ENCODE measurements at regions not wholly inside any gene's neighbourhood (a gene's known extent, or its start where the extent isn't known, plus 50 kb on each side); places are given as distances from the start of the nearest gene placed in this dataset.

GRCh38 chr5:145708169-145708568, 127.0 kb downstream of the PRELID2 start:
- DNase-seq: no peak

- DNase-seq: no peak
Observed at GRCh38 chr5:145704724-145705123, 130.4 kb downstream of the PRELID2 start.

- no peak for DNase-seq
Observed at GRCh38 chr5:145703856-145704255, 131.3 kb downstream of the PRELID2 start.

- no peak for DNase-seq
Observed at GRCh38 chr5:145701404-145701803, 133.7 kb downstream of the PRELID2 start.

- DNase-seq: no peak
Observed at GRCh38 chr5:145699846-145700245, 135.3 kb downstream of the PRELID2 start.

GRCh38 chr5:145697251-145697990, 137.7 kb downstream of the PRELID2 start:
- no peak for DNase-seq

- no peak for DNase-seq
Observed at GRCh38 chr5:145689235-145689634, 145.9 kb downstream of the PRELID2 start.

GRCh38 chr5:145687943-145688342, 147.2 kb downstream of the PRELID2 start:
- DNase-seq: no peak

- DNase-seq: no peak
Observed at GRCh38 chr5:145685417-145685816, 149.7 kb downstream of the PRELID2 start.

- DNase-seq: no peak
Observed at GRCh38 chr5:145683431-145683830, 151.7 kb downstream of the PRELID2 start.

- no peak for DNase-seq
Observed at GRCh38 chr5:145682197-145682899, 152.8 kb downstream of the PRELID2 start.

- peak; percentile 85 for DNase-seq
Observed at GRCh38 chr5:145681686-145682085, 153.5 kb downstream of the PRELID2 start.

- DNase-seq: no peak
Observed at GRCh38 chr5:145681216-145681615, 153.9 kb downstream of the PRELID2 start.

GRCh38 chr5:145680767-145681166, 154.4 kb downstream of the PRELID2 start:
- DNase-seq: no peak

- no peak for DNase-seq
Observed at GRCh38 chr5:145680169-145680568, 155.0 kb downstream of the PRELID2 start.

GRCh38 chr5:145678255-145678654, 156.9 kb downstream of the PRELID2 start:
- no peak for DNase-seq

GRCh38 chr5:145673786-145674185, 161.4 kb downstream of the PRELID2 start:
- no peak for DNase-seq

- no peak for DNase-seq
Observed at GRCh38 chr5:145668714-145669113, 166.4 kb downstream of the PRELID2 start.

GRCh38 chr5:145667742-145668141, 167.4 kb downstream of the PRELID2 start:
- DNase-seq: no peak

- DNase-seq: no peak
Observed at GRCh38 chr5:145666591-145666990, 168.6 kb downstream of the PRELID2 start.

GRCh38 chr5:145661737-145662485, 173.2 kb downstream of the PRELID2 start:
- no peak for DNase-seq

GRCh38 chr5:145660897-145661640, 174.1 kb downstream of the PRELID2 start:
- DNase-seq: no peak

GRCh38 chr5:145658435-145658834, 176.7 kb downstream of the PRELID2 start:
- no peak for DNase-seq

Measured in NCI-H1436 (cell line).